ENCODE measurements at regions not wholly inside any gene's neighbourhood (a gene's known extent, or its start where the extent isn't known, plus 50 kb on each side); places are given as distances from the start of the nearest gene placed in this dataset.

DNA sequence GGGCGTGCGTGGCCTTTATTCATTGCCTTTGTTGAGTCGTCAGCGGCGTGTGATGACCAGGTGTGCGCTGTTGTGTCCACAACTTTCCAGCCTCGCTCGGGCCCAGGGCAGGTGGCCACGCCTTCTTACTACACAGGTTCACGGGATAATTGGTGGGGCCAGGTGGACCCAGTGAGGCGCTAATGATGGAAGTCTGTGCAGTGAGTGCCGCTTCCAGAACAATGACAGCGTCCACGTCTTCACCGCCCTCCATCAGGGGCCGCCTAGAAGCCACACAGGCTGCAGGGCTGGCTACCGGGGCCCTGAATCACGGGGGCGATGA lies 1197.3 kb downstream of the BRD1 start:
- DNase-seq (ENCODE audit: low spot score) = no peak
- Histone ChIP-seq H3K79me1 (ENCODE audit: low read depth, low read length) (peaks cover 14% of the 10 kb centered on the region), H2BK15ac (ENCODE audit: low read length) (no peak overlapping the region), H3K4me1 (ENCODE audit: control insufficient read depth in 2 of 2, insufficient read depth in 1 of 2, low read depth in 1 of 2, low read length in 2 of 2) (peaks cover 9 to 53% of the 10 kb centered on the region in 2 donors), H3K4me3 (ENCODE audit: low read length in 2 of 2) (no peak overlapping the region), H3K4ac (ENCODE audit: low read length) (no peak overlapping the region), H3K4me2 (ENCODE audit: insufficient read depth, low read length, poor library complexity, severe bottlenecking) (no peak overlapping the region), H2BK120ac (ENCODE audit: low read depth, low read length) (no peak overlapping the region), H2BK5ac (ENCODE audit: low read length) (peak overlapping the region; percentile 63), H3K27me3 (ENCODE audit: control insufficient read depth in 3 of 3, insufficient read depth in 3 of 3, low read depth in 1 of 3, low read length in 3 of 3) (no peaks in the 10 kb centered on the region), H4K8ac (ENCODE audit: low read depth, low read length) (no peak overlapping the region), H2AFZ (ENCODE audit: low read length) (no peak overlapping the region), H3K18ac (ENCODE audit: low read length) (peak overlapping the region; percentile 80), H4K91ac (ENCODE audit: low read depth, low read length, poor library complexity) (no peak overlapping the region), H3K14ac (ENCODE audit: low read length) (no peak overlapping the region), H3K9me3 (replicated peaks in 1 of 2; ENCODE audit: control insufficient read depth in 2 of 2, insufficient read depth in 1 of 2, low read depth in 1 of 2, low read length in 2 of 2) (no peaks in the 10 kb centered on the region), H3K36me3 (replicated peaks in 1 of 2; ENCODE audit: control insufficient read depth in 2 of 2, insufficient read depth in 2 of 2, low read length in 2 of 2) (no peaks in the 10 kb centered on the region), H2AK5ac (ENCODE audit: low read depth, low read length) (peak overlapping the region; percentile 86), H3K23ac (ENCODE audit: low read depth, low read length, poor library complexity) (no peak overlapping the region), H2BK12ac (ENCODE audit: low read length) (no peak overlapping the region), H3K27ac (replicated peaks; ENCODE audit: low read length) (no peak overlapping the region), H3K9ac (ENCODE audit: low read depth, low read length, poor library complexity) (peak overlapping the region; percentile 33)
- WGBS, 2 donors (ENCODE audit: extremely low coverage in 2 of 2, insufficient read length in 2 of 2, insufficient replicate concordance in 1 of 2) = no CpG with 5 or more reads among the region's 19 CpGs

DNA sequence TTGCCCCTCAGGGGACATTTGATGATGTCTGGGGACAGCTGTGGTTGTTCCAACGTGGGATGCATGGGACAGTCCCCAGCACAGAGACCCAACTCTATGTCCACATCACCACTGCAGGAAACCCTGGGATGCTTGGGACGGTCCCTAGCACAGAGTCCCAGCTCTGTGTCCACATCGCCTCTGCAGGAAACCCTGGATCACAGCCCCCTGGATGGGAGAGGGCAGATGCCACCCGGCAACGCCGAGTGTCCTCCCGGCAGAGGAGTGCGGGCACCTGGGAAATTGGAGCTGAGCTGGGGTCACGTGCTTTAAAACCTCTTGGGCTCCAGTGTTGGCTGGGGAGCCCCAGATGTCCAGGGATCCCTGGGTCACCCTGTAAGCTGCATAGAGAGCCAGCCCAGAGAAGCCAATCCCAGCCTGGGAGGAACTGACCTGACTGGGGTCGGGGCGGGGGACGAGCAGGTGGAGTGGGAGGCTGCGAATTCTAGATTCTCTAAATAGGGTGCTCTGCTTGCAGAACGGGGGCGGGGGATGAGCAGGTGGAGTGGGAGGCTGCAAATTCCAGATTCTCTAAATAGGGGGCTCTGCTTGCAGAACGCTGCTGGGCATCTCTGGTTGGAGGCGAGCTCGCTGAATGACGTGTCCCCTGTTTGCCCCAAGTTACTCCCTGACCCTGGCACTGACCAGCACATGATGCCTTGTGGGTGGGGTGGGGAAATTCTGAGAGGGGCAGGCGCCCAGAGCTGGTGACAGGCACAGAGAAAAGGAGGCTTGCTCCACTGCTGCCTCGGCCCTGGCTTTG lies 1197.8 kb downstream of the BRD1 start:
- Histone ChIP-seq H2BK5ac (ENCODE audit: low read length) (peak overlapping the region; percentile 63), H3K18ac (ENCODE audit: low read length) (peak overlapping the region; percentile 80)

DNA sequence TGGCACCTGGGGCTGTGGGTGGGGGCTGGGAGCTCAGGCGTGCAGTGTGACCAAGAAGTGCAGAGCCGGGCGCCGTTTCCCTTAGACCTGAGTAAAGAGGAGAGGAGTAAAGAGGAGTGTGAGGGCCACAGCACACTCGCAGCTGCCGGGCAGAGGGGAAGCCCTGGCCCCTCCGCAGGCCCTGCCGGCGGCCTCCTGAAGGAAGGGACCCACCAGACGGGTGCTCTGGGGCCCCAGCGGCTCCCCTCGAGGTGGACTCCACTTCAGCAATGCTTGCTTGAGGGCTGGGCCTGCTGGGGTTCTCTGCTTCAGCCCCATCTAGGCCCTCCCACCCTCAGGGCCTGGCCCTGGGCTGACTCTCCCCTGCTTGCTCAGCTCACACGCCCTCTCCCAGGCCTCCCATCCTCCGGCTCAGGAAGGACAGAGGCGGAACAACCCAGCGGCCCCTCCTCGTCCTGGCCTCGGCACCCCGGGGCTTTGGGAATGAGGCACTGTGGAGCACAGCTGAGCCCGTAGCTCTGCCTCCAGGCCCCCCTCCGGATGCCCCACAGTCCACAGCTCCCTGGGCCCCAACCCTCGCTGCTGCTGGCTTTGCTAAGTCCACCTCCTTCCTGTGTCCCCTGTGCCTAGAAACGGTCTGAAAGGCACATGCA lies 1198.7 kb downstream of the BRD1 start:
- H3K27ac ChIP-seq (replicated peaks; ENCODE audit: low read length) = no peak overlapping the region
- no peak overlapping the region for H4K8ac ChIP-seq (ENCODE audit: low read depth, low read length)
- no peak overlapping the region for H3K4me3 ChIP-seq (ENCODE audit: low read length in 2 of 2)
- H2BK15ac ChIP-seq (ENCODE audit: low read length) = no peak overlapping the region
- peak overlapping the region; percentile 3 for H2BK120ac ChIP-seq (ENCODE audit: low read depth, low read length)
- no peak overlapping the region for H4K91ac ChIP-seq (ENCODE audit: low read depth, low read length, poor library complexity)
- H3K4me2 ChIP-seq (ENCODE audit: insufficient read depth, low read length, poor library complexity, severe bottlenecking) = no peak overlapping the region
- no CpG with 5 or more reads among the region's 23 CpGs for WGBS, 2 donors (ENCODE audit: extremely low coverage in 2 of 2, insufficient read length in 2 of 2, insufficient replicate concordance in 1 of 2)
- H3K9ac ChIP-seq (ENCODE audit: low read depth, low read length, poor library complexity) = no peak overlapping the region
- peaks cover 16% of the 10 kb centered on the region for H3K79me1 ChIP-seq (ENCODE audit: low read depth, low read length)
- no peaks in the 10 kb centered on the region for H3K36me3 ChIP-seq (replicated peaks in 1 of 2; ENCODE audit: control insufficient read depth in 2 of 2, insufficient read depth in 2 of 2, low read length in 2 of 2)
- H2BK5ac ChIP-seq (ENCODE audit: low read length) = no peak overlapping the region
- peak overlapping the region; percentile 56 for H2AFZ ChIP-seq (ENCODE audit: low read length)
- H3K18ac ChIP-seq (ENCODE audit: low read length) = peak overlapping the region; percentile 44
- H2BK12ac ChIP-seq (ENCODE audit: low read length) = no peak overlapping the region
- peak overlapping the region; percentile 71 for H2AK5ac ChIP-seq (ENCODE audit: low read depth, low read length)
- no peak overlapping the region for H3K14ac ChIP-seq (ENCODE audit: low read length)
- H3K27me3 ChIP-seq (ENCODE audit: control insufficient read depth in 3 of 3, insufficient read depth in 3 of 3, low read depth in 1 of 3, low read length in 3 of 3) = no peaks in the 10 kb centered on the region
- no peak overlapping the region for H3K4ac ChIP-seq (ENCODE audit: low read length)
- H3K9me3 ChIP-seq (replicated peaks in 1 of 2; ENCODE audit: control insufficient read depth in 2 of 2, insufficient read depth in 1 of 2, low read depth in 1 of 2, low read length in 2 of 2) = no peaks in the 10 kb centered on the region
- no peak for DNase-seq (ENCODE audit: low spot score)
- H3K23ac ChIP-seq (ENCODE audit: low read depth, low read length, poor library complexity) = no peak overlapping the region
- peaks cover 13 to 49% of the 10 kb centered on the region in 2 donors for H3K4me1 ChIP-seq (ENCODE audit: control insufficient read depth in 2 of 2, insufficient read depth in 1 of 2, low read depth in 1 of 2, low read length in 2 of 2)

More for the DNA sequence above, 1197.8 kb downstream of the BRD1 start:
- no peaks in the 10 kb centered on the region for H3K36me3 ChIP-seq (replicated peaks in 1 of 2; ENCODE audit: control insufficient read depth in 2 of 2, insufficient read depth in 2 of 2, low read length in 2 of 2)
- no peak for DNase-seq (ENCODE audit: low spot score)
- H2BK12ac ChIP-seq (ENCODE audit: low read length) = peak overlapping the region; percentile 92
- no peak overlapping the region for H3K27ac ChIP-seq (replicated peaks; ENCODE audit: low read length)
- no peak overlapping the region for H2AFZ ChIP-seq (ENCODE audit: low read length)
- H3K79me1 ChIP-seq (ENCODE audit: low read depth, low read length) = peaks cover 11% of the 10 kb centered on the region
- H3K4me1 ChIP-seq (ENCODE audit: control insufficient read depth in 2 of 2, insufficient read depth in 1 of 2, low read depth in 1 of 2, low read length in 2 of 2) = peaks cover 13 to 49% of the 10 kb centered on the region in 2 donors
- peak overlapping the region; percentile 86 for H2AK5ac ChIP-seq (ENCODE audit: low read depth, low read length)
- H2BK15ac ChIP-seq (ENCODE audit: low read length) = no peak overlapping the region
- no peak overlapping the region for H3K4me3 ChIP-seq (ENCODE audit: low read length in 2 of 2)
- no peak overlapping the region for H4K8ac ChIP-seq (ENCODE audit: low read depth, low read length)
- no peaks in the 10 kb centered on the region for H3K9me3 ChIP-seq (replicated peaks in 1 of 2; ENCODE audit: control insufficient read depth in 2 of 2, insufficient read depth in 1 of 2, low read depth in 1 of 2, low read length in 2 of 2)
- H4K91ac ChIP-seq (ENCODE audit: low read depth, low read length, poor library complexity) = no peak overlapping the region
- H3K4me2 ChIP-seq (ENCODE audit: insufficient read depth, low read length, poor library complexity, severe bottlenecking) = no peak overlapping the region
- peak overlapping the region; percentile 33 for H3K9ac ChIP-seq (ENCODE audit: low read depth, low read length, poor library complexity)
- no peak overlapping the region for H3K14ac ChIP-seq (ENCODE audit: low read length)
- H3K23ac ChIP-seq (ENCODE audit: low read depth, low read length, poor library complexity) = no peak overlapping the region
- H3K27me3 ChIP-seq (ENCODE audit: control insufficient read depth in 3 of 3, insufficient read depth in 3 of 3, low read depth in 1 of 3, low read length in 3 of 3) = no peaks in the 10 kb centered on the region
- no CpG with 5 or more reads among the region's 21 CpGs for WGBS, 2 donors (ENCODE audit: extremely low coverage in 2 of 2, insufficient read length in 2 of 2, insufficient replicate concordance in 1 of 2)
- H3K4ac ChIP-seq (ENCODE audit: low read length) = no peak overlapping the region
- peak overlapping the region; percentile 3 for H2BK120ac ChIP-seq (ENCODE audit: low read depth, low read length)

DNA sequence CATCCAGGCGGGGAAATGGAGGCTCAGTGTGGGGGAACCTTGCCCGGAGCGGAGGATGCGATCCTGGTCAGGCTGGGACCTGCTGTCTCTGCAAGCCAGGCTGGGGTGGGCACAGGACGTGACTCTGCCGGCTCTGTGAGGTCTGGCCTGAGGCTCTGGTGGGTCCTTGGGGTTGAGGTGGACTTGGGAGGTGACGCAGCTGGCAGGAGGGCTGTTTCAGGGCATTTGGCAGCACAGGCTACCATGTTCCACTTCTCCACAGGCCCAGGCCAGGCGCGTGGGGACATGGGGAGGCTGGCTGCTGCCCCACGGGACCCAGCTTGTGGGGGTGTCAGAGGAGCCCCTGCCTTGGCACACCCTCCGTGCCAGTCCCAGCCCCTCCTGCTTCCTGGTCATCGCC lies 1199.7 kb downstream of the BRD1 start:
- Histone ChIP-seq H3K27me3 (ENCODE audit: control insufficient read depth in 3 of 3, insufficient read depth in 3 of 3, low read depth in 1 of 3, low read length in 3 of 3) (no peaks in the 10 kb centered on the region), H2AFZ (ENCODE audit: low read length) (no peak overlapping the region), H3K14ac (ENCODE audit: low read length) (peak overlapping the region; percentile 98), H3K9me3 (replicated peaks in 1 of 2; ENCODE audit: control insufficient read depth in 2 of 2, insufficient read depth in 1 of 2, low read depth in 1 of 2, low read length in 2 of 2) (no peaks in the 10 kb centered on the region), H2AK5ac (ENCODE audit: low read depth, low read length) (peak overlapping the region; percentile 39), H3K79me1 (ENCODE audit: low read depth, low read length) (peaks cover 18% of the 10 kb centered on the region), H3K36me3 (replicated peaks in 1 of 2; ENCODE audit: control insufficient read depth in 2 of 2, insufficient read depth in 2 of 2, low read length in 2 of 2) (no peaks in the 10 kb centered on the region), H3K4me2 (ENCODE audit: insufficient read depth, low read length, poor library complexity, severe bottlenecking) (no peak overlapping the region), H4K8ac (ENCODE audit: low read depth, low read length) (no peak overlapping the region), H3K18ac (ENCODE audit: low read length) (peak overlapping the region; percentile 50), H2BK12ac (ENCODE audit: low read length) (no peak overlapping the region), H3K4ac (ENCODE audit: low read length) (peak overlapping the region; percentile 70), H3K23ac (ENCODE audit: low read depth, low read length, poor library complexity) (peak overlapping the region; percentile 67), H3K4me1 (ENCODE audit: control insufficient read depth in 2 of 2, insufficient read depth in 1 of 2, low read depth in 1 of 2, low read length in 2 of 2) (peaks cover 13 to 45% of the 10 kb centered on the region in 2 donors), H2BK5ac (ENCODE audit: low read length) (no peak overlapping the region), H4K91ac (ENCODE audit: low read depth, low read length, poor library complexity) (no peak overlapping the region), H2BK120ac (ENCODE audit: low read depth, low read length) (no peak overlapping the region), H2BK15ac (ENCODE audit: low read length) (no peak overlapping the region), H3K4me3 (ENCODE audit: low read length in 2 of 2) (no peak overlapping the region), H3K27ac (replicated peaks; ENCODE audit: low read length) (no peak overlapping the region), H3K9ac (ENCODE audit: low read depth, low read length, poor library complexity) (no peak overlapping the region)
- no peak for DNase-seq (ENCODE audit: low spot score)
- WGBS, 2 donors (ENCODE audit: extremely low coverage in 2 of 2, insufficient read length in 2 of 2, insufficient replicate concordance in 1 of 2) = no CpG with 5 or more reads among the region's 12 CpGs
